ENCODE measurements at regions not wholly inside any gene's neighbourhood (a gene's known extent, or its start where the extent isn't known, plus 50 kb on each side); places are given as distances from the start of the nearest gene placed in this dataset.
"Not testable (repeated sequence)": the region's sequence is repeated elsewhere in the genome, so short reads cannot be mapped to it uniquely, and the experiment has no call there.

GRCh38 chr14:30468354-30468753 lies 90.6 kb upstream of the G2E3 start:
- DNase-seq (ENCODE audit: low spot score): no peak
- no peak for TF ChIP-seq CTCF (IDR thresholded peaks at IDR 0.05; ENCODE audit: extremely low read depth, missing control alignments)

- TF ChIP-seq CTCF (IDR thresholded peaks at IDR 0.05; ENCODE audit: extremely low read depth, missing control alignments): no peak
- DNase-seq (ENCODE audit: low spot score): no peak
These were observed 87.0 kb upstream of the G2E3 start for GRCh38 chr14:30471980-30472379.

- DNase-seq (ENCODE audit: low spot score): not testable (repeated sequence)
These were observed 84.9 kb upstream of the G2E3 start for GRCh38 chr14:30473846-30474696.

GRCh38 chr14:30482276-30482675 lies 76.7 kb upstream of the G2E3 start:
- no peak for TF ChIP-seq CTCF (IDR thresholded peaks at IDR 0.05; ENCODE audit: extremely low read depth, missing control alignments)
- DNase-seq (ENCODE audit: low spot score): no peak

GRCh38 chr14:30484201-30484600 lies 74.8 kb upstream of the G2E3 start:
- DNase-seq (ENCODE audit: low spot score): no peak
- TF ChIP-seq CTCF (IDR thresholded peaks at IDR 0.05; ENCODE audit: extremely low read depth, missing control alignments): no peak

- DNase-seq (ENCODE audit: low spot score): no peak
These were observed 74.0 kb upstream of the G2E3 start for GRCh38 chr14:30484976-30485375.

GRCh38 chr14:30496852-30497251 lies 62.1 kb upstream of the G2E3 start:
- no peak for DNase-seq (ENCODE audit: low spot score)
- no peak for TF ChIP-seq CTCF (IDR thresholded peaks at IDR 0.05; ENCODE audit: extremely low read depth, missing control alignments)

More at GRCh38 chr14:30484976-30485375, 74.0 kb upstream of the G2E3 start:
- no peak for TF ChIP-seq CTCF (IDR thresholded peaks at IDR 0.05; ENCODE audit: extremely low read depth, missing control alignments)

GRCh38 chr14:30499358-30499757 lies 59.6 kb upstream of the G2E3 start:
- DNase-seq (ENCODE audit: low spot score): no peak
- no peak for TF ChIP-seq CTCF (IDR thresholded peaks at IDR 0.05; ENCODE audit: extremely low read depth, missing control alignments)
